C4-2B (cell line): ENCODE measurements at regions not wholly inside any gene's neighbourhood (a gene's known extent, or its start where the extent isn't known, plus 50 kb on each side); places are given as distances from the start of the nearest gene placed in this dataset.

Source experiments
- ZFX ChIP-seq: fragments of 450-650 bp; IDR thresholded peaks from 2 replicates; pipeline ENCODE4 v1.6.1; 2017
- TF ChIP-seq, protein P1 (sequence below): fragments of 450-650 bp; conservative IDR thresholded peaks from 2 replicates; pipeline ENCODE4 v1.5.1; 2017; ENCODE audit warnings: mild to moderate bottlenecking

DNA sequence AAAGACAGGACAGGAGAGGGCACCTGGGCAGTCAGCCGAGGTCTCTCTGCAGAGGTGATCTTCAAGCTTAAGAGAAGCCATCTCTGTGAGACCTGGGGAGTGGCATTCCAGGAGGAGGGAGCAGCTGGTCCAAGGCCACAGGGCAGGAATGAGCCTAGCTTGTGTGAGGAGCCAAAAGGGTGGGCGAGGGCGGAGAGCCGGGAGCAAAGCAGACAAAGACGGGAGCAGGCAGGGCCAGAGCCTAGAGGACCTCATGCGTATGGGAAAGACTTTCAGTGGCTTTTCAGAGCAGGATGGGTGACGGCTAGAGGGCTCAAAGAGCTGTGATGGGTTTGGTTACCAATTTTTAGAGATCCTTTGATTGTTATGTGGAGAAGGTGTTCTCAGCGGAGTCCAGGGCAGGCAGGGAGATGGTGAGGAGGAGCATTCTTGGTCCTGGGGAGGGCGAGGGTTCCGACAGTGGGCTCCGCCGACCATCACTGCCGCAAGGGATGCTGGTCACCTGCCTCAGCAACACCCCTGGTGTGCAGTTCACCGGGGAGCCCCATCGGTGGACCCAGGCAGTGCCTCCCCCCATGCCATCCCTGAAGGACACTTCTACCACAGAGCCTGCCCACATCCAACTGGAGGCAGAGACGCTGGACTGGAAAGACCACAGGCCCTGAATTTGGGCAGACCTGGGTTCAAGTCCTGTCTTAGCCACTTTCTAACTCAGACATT lies 122.9 kb upstream of the IRF2BP2 start:
- TF ChIP-seq, protein P1, sequence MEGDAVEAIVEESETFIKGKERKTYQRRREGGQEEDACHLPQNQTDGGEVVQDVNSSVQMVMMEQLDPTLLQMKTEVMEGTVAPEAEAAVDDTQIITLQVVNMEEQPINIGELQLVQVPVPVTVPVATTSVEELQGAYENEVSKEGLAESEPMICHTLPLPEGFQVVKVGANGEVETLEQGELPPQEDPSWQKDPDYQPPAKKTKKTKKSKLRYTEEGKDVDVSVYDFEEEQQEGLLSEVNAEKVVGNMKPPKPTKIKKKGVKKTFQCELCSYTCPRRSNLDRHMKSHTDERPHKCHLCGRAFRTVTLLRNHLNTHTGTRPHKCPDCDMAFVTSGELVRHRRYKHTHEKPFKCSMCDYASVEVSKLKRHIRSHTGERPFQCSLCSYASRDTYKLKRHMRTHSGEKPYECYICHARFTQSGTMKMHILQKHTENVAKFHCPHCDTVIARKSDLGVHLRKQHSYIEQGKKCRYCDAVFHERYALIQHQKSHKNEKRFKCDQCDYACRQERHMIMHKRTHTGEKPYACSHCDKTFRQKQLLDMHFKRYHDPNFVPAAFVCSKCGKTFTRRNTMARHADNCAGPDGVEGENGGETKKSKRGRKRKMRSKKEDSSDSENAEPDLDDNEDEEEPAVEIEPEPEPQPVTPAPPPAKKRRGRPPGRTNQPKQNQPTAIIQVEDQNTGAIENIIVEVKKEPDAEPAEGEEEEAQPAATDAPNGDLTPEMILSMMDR, result no peak
- TF ChIP-seq ZFX, result no peak
